Thyroid gland (tissue), 4 donors: ENCODE measurements at regions not wholly inside any gene's neighbourhood (a gene's known extent, or its start where the extent isn't known, plus 50 kb on each side); places are given as distances from the start of the nearest gene placed in this dataset.

Experiments
- POLR2A ChIP-seq, 2 donors: fragments of 450-650 bp; IDR thresholded peaks; one replicate each; pipeline ENCODE4 v1.6.1; 2017; ENCODE audit warnings: antibody characterized with exemption in 2 of 2, mild to moderate bottlenecking in 2 of 2, moderate library complexity in 1 of 2
- TF ChIP-seq, protein P1 (sequence below), 6 experiments: fragments of 200-600 bp in 3 of 6; fragments of 450-650 bp in 3 of 6; sonication (generic) in 3 of 6; IDR thresholded peaks; one replicate each; pipeline ENCODE4 v1.5.1; 2016 to 2019; ENCODE audit warnings: antibody characterized with exemption in 6 of 6, mild to moderate bottlenecking in 2 of 6, inconsistent platforms in 1 of 6, moderate library complexity in 1 of 6

DNA sequence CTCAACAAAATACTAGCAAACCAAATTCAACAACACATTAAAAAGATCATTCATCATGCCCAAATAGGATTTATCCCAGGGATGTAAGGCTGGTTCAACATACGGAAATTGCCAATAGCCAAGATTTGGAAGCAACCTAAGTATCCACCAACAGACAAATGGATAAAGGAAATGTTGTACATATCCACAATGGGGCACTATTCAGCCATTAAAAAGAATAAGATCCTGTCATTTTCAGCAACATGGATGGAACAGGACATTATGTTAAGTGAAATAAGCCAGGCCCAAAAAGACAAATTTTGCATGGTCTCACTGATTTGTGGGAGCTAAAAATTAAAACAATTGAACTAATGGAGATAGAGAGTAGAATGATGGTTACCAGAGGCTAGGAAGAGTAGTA, 82.0 kb upstream of the FAM241A start:
- TF ChIP-seq, protein P1, sequence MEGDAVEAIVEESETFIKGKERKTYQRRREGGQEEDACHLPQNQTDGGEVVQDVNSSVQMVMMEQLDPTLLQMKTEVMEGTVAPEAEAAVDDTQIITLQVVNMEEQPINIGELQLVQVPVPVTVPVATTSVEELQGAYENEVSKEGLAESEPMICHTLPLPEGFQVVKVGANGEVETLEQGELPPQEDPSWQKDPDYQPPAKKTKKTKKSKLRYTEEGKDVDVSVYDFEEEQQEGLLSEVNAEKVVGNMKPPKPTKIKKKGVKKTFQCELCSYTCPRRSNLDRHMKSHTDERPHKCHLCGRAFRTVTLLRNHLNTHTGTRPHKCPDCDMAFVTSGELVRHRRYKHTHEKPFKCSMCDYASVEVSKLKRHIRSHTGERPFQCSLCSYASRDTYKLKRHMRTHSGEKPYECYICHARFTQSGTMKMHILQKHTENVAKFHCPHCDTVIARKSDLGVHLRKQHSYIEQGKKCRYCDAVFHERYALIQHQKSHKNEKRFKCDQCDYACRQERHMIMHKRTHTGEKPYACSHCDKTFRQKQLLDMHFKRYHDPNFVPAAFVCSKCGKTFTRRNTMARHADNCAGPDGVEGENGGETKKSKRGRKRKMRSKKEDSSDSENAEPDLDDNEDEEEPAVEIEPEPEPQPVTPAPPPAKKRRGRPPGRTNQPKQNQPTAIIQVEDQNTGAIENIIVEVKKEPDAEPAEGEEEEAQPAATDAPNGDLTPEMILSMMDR (IDR thresholded peaks at IDR 0.05), result no peak
- TF ChIP-seq POLR2A (IDR thresholded peaks at IDR 0.05), result no peak
